H9 (cell line): ENCODE measurements at regions not wholly inside any gene's neighbourhood (a gene's known extent, or its start where the extent isn't known, plus 50 kb on each side); places are given as distances from the start of the nearest gene placed in this dataset.

ENCODE experiments used
- DNase-seq: peaks from one replicate; pipeline ENCODE4 v3.0.0-alpha.2; 2017
- H2AFZ ChIP-seq: one replicate; pipeline ENCODE4 v1.6.1; 2013; ENCODE audit warnings: mild to moderate bottlenecking, low read length, control low read depth, moderate library complexity
- H2AK5ac ChIP-seq: 2 replicates; pipeline ENCODE4 v1.6.1; 2013; ENCODE audit warnings: low read length, control low read depth, mixed read lengths; ENCODE audit not compliant: insufficient read length
- H2BK120ac ChIP-seq: one replicate; pipeline ENCODE4 v1.6.1; 2013; ENCODE audit warnings: low read depth, mild to moderate bottlenecking, low read length, control low read depth, inconsistent platforms; ENCODE audit not compliant: poor library complexity, severe bottlenecking
- H2BK12ac ChIP-seq: 2 replicates; pipeline ENCODE4 v1.6.1; 2013; ENCODE audit warnings: low read length, control low read depth, mixed read lengths, low read depth; ENCODE audit not compliant: insufficient read length
- H2BK15ac ChIP-seq: 2 replicates; pipeline ENCODE4 v1.6.1; 2013; ENCODE audit warnings: low read depth, low read length, control low read depth
- H2BK20ac ChIP-seq: one replicate; pipeline ENCODE4 v1.6.1; 2013; ENCODE audit warnings: low read depth, mild to moderate bottlenecking, low read length, control low read depth, inconsistent platforms; ENCODE audit not compliant: poor library complexity, severe bottlenecking
- H2BK5ac ChIP-seq: 2 replicates; pipeline ENCODE4 v1.6.1; 2013; ENCODE audit warnings: low read length, control low read depth, mixed read lengths; ENCODE audit not compliant: insufficient read length
- H3K14ac ChIP-seq: 2 replicates; pipeline ENCODE4 v1.6.1; 2013; ENCODE audit warnings: low read length, control low read depth; ENCODE audit not compliant: insufficient read depth
- H3K18ac ChIP-seq: 2 replicates; pipeline ENCODE4 v1.6.1; 2013; ENCODE audit warnings: low read depth, mild to moderate bottlenecking, mixed read lengths, low read length, control low read depth; ENCODE audit not compliant: insufficient read length
- H3K23ac ChIP-seq: 2 replicates; pipeline ENCODE4 v1.6.1; 2013; ENCODE audit warnings: low read length, control low read depth, mixed read lengths, low read depth; ENCODE audit not compliant: insufficient read length
- H3K23me2 ChIP-seq: 2 replicates; pipeline ENCODE4 v1.6.1; 2013; ENCODE audit warnings: low read depth, mild to moderate bottlenecking, mixed read lengths, low read length, control low read depth; ENCODE audit not compliant: insufficient read length, poor library complexity, severe bottlenecking
- H3K27ac ChIP-seq: 2 replicates; pipeline ENCODE4 v1.5.1; 2013; ENCODE audit warnings: low read length, control low read depth, mixed read lengths, low read depth; ENCODE audit not compliant: insufficient read length
- H3K27me3 ChIP-seq: 2 replicates; pipeline ENCODE4 v1.6.1; 2013; ENCODE audit warnings: low read length, control low read depth, inconsistent platforms; ENCODE audit not compliant: insufficient read depth
- H3K4ac ChIP-seq: 2 replicates; pipeline ENCODE4 v1.6.1; 2013; ENCODE audit warnings: low read depth, mild to moderate bottlenecking, control low read depth, inconsistent platforms, low read length, moderate library complexity
- H3K4me1 ChIP-seq: 2 replicates; pipeline ENCODE4 v1.6.1; 2013; ENCODE audit warnings: low read length, control low read depth, inconsistent platforms; ENCODE audit not compliant: insufficient read depth
- H3K4me2 ChIP-seq: 2 replicates; pipeline ENCODE4 v1.6.1; 2013; ENCODE audit warnings: low read length, control low read depth, mixed read lengths; ENCODE audit not compliant: insufficient read length, insufficient read depth
- H3K56ac ChIP-seq: 2 replicates; pipeline ENCODE4 v1.6.1; 2013; ENCODE audit warnings: low read depth, mild to moderate bottlenecking, mixed read lengths, low read length, control low read depth; ENCODE audit not compliant: insufficient read length
- H3K79me1 ChIP-seq: 2 replicates; pipeline ENCODE4 v1.6.1; 2013; ENCODE audit warnings: low read depth, mild to moderate bottlenecking, moderate library complexity, low read length, control low read depth, inconsistent platforms; ENCODE audit not compliant: insufficient read depth, poor library complexity, severe bottlenecking
- H3K79me2 ChIP-seq: 2 replicates; pipeline ENCODE4 v1.6.1; 2013; ENCODE audit warnings: low read length, control low read depth, inconsistent platforms; ENCODE audit not compliant: insufficient read depth
- H3K9ac ChIP-seq: 2 replicates; pipeline ENCODE4 v1.6.1; 2013; ENCODE audit warnings: low read length, control low read depth, mixed read lengths; ENCODE audit not compliant: insufficient read length; ENCODE audit errors: extremely low read depth
- H3K9me3 ChIP-seq: one replicate; pipeline ENCODE4 v1.6.1; 2013; ENCODE audit warnings: low read depth, low read length, inconsistent platforms; ENCODE audit not compliant: control insufficient read depth
- H3T11ph ChIP-seq: one replicate; pipeline ENCODE4 v1.6.1; 2013; ENCODE audit warnings: mild to moderate bottlenecking, low read length, control low read depth, inconsistent platforms
- H4K20me1 ChIP-seq: one replicate; pipeline ENCODE4 v1.6.1; 2013; ENCODE audit not compliant: control insufficient read depth, insufficient read length, insufficient read depth
- H4K5ac ChIP-seq: 2 replicates; pipeline ENCODE4 v1.6.1; 2013; ENCODE audit warnings: low read depth, mild to moderate bottlenecking, mixed read lengths, low read length, control low read depth; ENCODE audit not compliant: insufficient read length
- H4K8ac ChIP-seq: replicated peaks from 2 replicates; pipeline ENCODE4 v1.6.1; 2013; ENCODE audit warnings: low read length, control low read depth, mixed read lengths, low read depth; ENCODE audit not compliant: insufficient read length
- H4K91ac ChIP-seq: 2 replicates; pipeline ENCODE4 v1.6.1; 2013; ENCODE audit warnings: low read depth, mild to moderate bottlenecking, moderate library complexity, mixed read lengths, low read length, control low read depth; ENCODE audit not compliant: insufficient read length
- H3K27ac Mint-ChIP-seq, 3 experiments: 2 replicates in 2 of 3; 3 replicates in 1 of 3; pipeline ENCODE4 v1.8.0; 2020 to 2021; ENCODE audit warnings: mixed read lengths in 3 of 3, mild to moderate bottlenecking in 1 of 3, moderate library complexity in 1 of 3
- H3K27me3 Mint-ChIP-seq: 2 replicates; pipeline ENCODE4 v1.8.0; 2021; ENCODE audit warnings: low read depth, mild to moderate bottlenecking, moderate library complexity, mixed read lengths
- H3K36me3 Mint-ChIP-seq, 3 experiments: 2 replicates in 2 of 3; 3 replicates in 1 of 3; pipeline ENCODE4 v1.8.0; 2020 to 2021; ENCODE audit warnings: low read depth in 3 of 3, mixed read lengths in 3 of 3; ENCODE audit not compliant: insufficient read depth in 1 of 3
- H3K4me1 Mint-ChIP-seq, 2 experiments: 2 replicates each; pipeline ENCODE4 v1.8.0; 2020; ENCODE audit warnings: mixed read lengths in 2 of 2
- H3K4me3 Mint-ChIP-seq, 2 experiments: 2 replicates in 1 of 2; 3 replicates in 1 of 2; pipeline ENCODE4 v1.8.0; 2020 to 2021; ENCODE audit warnings: mild to moderate bottlenecking in 2 of 2, mixed read lengths in 2 of 2, moderate library complexity in 1 of 2
- H3K9me3 Mint-ChIP-seq, 2 experiments: 2 replicates in 1 of 2; 3 replicates in 1 of 2; pipeline ENCODE4 v1.8.0; 2020; ENCODE audit warnings: mild to moderate bottlenecking in 2 of 2, mixed read lengths in 2 of 2, moderate library complexity in 1 of 2
- CTCF ChIP-seq: fragments of 200-600 bp; sonication (generic); conservative IDR thresholded peaks from 3 replicates; pipeline ENCODE4 v1.8.0; 2021; ENCODE audit warnings: antibody characterized with exemption, mild to moderate bottlenecking
- WGBS: extraction: QIAGEN DNeasy Blood & Tissue Kit; methylation state at CpG from one replicate; pipeline ENCODE4 v1.1.7; 2013; ENCODE audit warnings: missing lambda C conversion rate, low lambda C conversion rate, mixed read lengths; ENCODE audit not compliant: insufficient read length; ENCODE audit errors: extremely low coverage; 5-methylcytosine and 5-hydroxymethylcytosine counted together

- H3K27me3 ChIP-seq: no peaks in the 10 kb centered on the region
- WGBS: no CpG with 5 or more reads among the region's 11 CpGs
- no peaks in the 10 kb centered on the region for H3K9me3 ChIP-seq
- H3K4ac ChIP-seq: no peak overlapping the region
- no peak overlapping the region for H2AK5ac ChIP-seq
- H2BK12ac ChIP-seq: no peak overlapping the region
- H3K9ac ChIP-seq: no peak overlapping the region
- H2BK15ac ChIP-seq: no peak overlapping the region
- no peaks in the 10 kb centered on the region for H3K23me2 ChIP-seq
- H2BK120ac ChIP-seq: no peak overlapping the region
- Mint-ChIP-seq H3K27ac (peak overlapping the region in 1 of 3 experiments; percentile 33; a peak in 2 of 7 replicates), H3K9me3 (no peaks in the 10 kb centered on the region), H3K4me1 (peaks cover 19% of the 10 kb centered on the region in 2 experiments), H3K4me3 (no peak overlapping the region), H3K27me3 (no peaks in the 10 kb centered on the region), H3K36me3 (no peaks in the 10 kb centered on the region)
- H4K8ac ChIP-seq: no peak overlapping the region
- no peaks in the 10 kb centered on the region for H4K20me1 ChIP-seq
- H2BK5ac ChIP-seq: no peak overlapping the region
- H3K27ac ChIP-seq: no peak overlapping the region
- peaks cover 6% of the 10 kb centered on the region; the same call in 1 of the 2 replicates for H3K4me1 ChIP-seq
- H3K18ac ChIP-seq: no peak overlapping the region
- H4K5ac ChIP-seq: no peak overlapping the region
- H2AFZ ChIP-seq: no peak overlapping the region
- no peak overlapping the region for H3K4me2 ChIP-seq
- no peaks in the 10 kb centered on the region for H3K79me2 ChIP-seq
- DNase-seq: no peak
- no peak overlapping the region for H4K91ac ChIP-seq
- no peaks in the 10 kb centered on the region for H3K79me1 ChIP-seq
- no peak overlapping the region for H3K56ac ChIP-seq
- H2BK20ac ChIP-seq: no peak overlapping the region
- H3K23ac ChIP-seq: no peak overlapping the region
- TF ChIP-seq CTCF: no peak
- H3K14ac ChIP-seq: no peak overlapping the region
- H3T11ph ChIP-seq: no peak overlapping the region
These were observed 292.0 kb upstream of the SLCO3A1 start for GRCh38 chr15:91561371-91562100.
